DMS 273 (cell line): ENCODE measurements at regions not wholly inside any gene's neighbourhood (a gene's known extent, or its start where the extent isn't known, plus 50 kb on each side); places are given as distances from the start of the nearest gene placed in this dataset.
A peak's percentile ranks its signal among the peaks of the same experiment; 100 is the strongest.

Experiments
- DNase-seq: peaks from one replicate; lab custom pipeline; 2025; ENCODE audit not compliant: unreplicated experiment; lab: John Stamatoyannopoulos, UW

GRCh38 chr13:78997902-78998629 is 339.1 kb upstream of the OBI1 start:
- DNase-seq: no peak

GRCh38 chr13:78993792-78994191 is 334.8 kb upstream of the OBI1 start:
- no peak for DNase-seq

DNA sequence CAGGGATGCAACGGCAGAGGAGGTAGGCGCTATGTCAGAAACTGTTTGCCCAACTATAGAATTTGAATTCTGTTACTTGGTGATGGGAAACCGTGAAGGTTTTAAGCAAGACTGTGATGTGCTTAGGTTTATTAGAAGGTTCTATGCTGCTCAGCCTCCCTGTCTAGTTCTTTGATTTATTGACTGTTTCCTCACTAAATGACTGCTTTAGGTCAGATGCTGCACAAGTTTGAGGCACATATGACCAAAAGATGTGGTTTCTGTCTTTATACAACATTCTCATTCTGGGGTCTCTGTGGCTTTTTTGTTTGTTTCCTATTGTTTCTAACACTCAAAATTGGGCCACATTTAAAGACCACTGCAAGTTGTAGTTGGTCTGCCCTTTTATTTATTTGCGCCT is 323.0 kb upstream of the OBI1 start:
- DNase-seq: no peak

DNA sequence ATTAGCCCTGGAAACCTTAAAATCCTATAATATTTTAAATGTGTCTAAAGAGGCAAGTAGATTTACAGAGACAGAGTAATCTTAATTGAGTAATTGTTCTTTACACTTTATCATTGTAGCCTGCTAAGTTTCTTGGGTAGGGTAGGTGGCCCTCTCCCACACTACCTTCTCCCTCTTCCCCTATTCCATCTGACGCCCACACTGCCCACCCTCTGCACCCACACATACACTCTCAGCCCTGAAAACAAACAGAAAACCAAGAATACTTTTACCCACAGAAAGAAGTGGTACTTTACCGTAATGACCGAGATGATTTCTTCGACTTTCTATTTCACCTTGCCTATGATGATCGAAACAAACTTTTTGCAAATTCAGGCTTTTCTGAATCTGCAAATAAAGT is 320.4 kb upstream of the OBI1 start:
- no peak for DNase-seq

DNA sequence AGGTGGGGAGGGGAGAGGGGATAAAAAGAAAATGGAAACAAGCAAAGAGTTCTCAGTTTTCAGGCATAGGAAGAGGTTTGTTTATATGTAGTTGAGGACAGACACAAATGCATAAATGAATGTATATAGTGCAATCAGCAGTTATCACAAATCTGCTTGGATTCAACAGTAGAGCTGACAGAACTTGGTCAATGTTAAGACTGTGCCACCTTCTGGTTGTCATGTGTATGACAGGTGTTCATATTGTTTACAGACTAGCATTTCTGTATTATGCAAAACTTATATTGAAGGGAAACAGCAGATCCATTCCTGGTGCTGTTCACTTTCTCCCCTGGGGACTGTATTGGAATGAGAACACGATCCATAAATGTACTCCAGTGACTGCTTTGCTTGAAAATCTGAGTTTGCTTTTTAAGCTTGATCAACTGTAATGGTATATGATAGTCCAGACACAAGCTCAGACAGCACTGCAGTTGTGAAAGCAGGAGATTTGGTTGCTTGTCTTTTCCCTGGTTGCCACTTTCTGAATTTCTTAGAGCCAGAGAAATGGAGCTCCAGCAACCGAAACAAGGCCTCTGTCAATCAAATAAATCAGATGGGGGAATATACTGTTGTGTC is 319.5 kb upstream of the OBI1 start:
- peak; percentile 78 for DNase-seq

DNA sequence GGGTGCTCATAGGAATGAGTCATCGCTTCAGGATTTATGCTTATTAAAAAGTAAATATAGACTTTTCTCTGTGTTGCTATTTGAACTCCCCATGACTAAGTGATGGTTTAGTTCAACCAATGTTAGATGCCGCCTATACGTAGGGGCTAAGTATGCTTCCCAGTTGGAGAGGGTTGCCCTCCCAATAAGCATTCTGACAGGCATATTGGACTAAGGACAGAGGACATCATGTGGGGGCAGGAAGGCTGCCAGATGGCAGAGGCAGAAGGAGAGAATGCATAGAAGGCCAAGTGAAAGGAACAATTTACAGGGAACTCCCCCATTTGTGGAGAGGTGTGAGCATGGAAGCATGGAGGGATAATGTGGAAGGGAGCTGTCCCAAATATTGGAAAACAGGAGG is 318.4 kb upstream of the OBI1 start:
- DNase-seq: peak; percentile 69

DNA sequence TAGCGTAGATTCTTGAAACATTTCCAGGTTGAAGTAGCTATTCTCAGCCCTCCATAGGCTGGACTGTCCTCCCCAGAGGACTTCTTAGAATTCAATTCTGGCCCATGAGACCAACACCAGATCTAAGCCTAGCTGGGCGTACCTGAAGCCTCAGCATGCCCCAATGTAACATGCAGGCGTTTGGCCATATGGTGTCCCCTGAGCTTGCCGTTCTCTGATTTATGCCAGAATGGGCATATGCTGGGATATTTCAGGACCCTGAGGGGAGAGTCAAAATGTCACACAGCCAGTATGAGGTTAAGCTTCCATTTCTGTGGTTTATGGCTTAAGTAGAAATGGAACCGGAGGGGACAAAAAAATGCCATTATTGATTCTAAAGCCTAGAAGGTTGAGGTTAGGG is 317.7 kb upstream of the OBI1 start:
- DNase-seq: peak; percentile 74

DNA sequence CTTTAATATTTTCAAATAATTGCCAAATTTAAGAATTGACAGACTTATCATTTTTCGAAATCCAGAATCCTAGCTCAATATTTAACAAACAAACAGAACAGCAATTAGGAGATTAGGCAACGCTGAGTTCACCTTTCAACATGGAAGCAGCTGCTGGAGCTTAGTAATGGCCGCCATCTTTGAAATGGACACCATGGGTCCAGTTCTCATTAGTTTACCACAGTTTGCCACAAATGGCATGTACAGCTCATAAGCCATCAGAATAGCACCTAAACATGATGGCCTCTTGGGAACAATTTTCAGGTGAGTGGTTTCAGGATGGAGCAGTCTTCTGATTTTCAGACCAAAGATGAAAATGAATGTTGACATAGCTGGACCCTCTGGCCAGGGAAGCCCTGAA is 313.6 kb upstream of the OBI1 start:
- no peak for DNase-seq

GRCh38 chr13:78971355-78972025 is 312.5 kb upstream of the OBI1 start:
- no peak for DNase-seq

- DNase-seq: no peak
These were observed 301.9 kb upstream of the OBI1 start for GRCh38 chr13:78960881-78961280.

- DNase-seq: no peak
These were observed 299.1 kb upstream of the OBI1 start for GRCh38 chr13:78958006-78958405.

GRCh38 chr13:78940455-78941130 is 281.6 kb upstream of the OBI1 start:
- DNase-seq: no peak

GRCh38 chr13:78934336-78934735 is 275.4 kb upstream of the OBI1 start:
- no peak for DNase-seq

GRCh38 chr13:78915015-78915414 is 256.1 kb upstream of the OBI1 start:
- DNase-seq: no peak

DNA sequence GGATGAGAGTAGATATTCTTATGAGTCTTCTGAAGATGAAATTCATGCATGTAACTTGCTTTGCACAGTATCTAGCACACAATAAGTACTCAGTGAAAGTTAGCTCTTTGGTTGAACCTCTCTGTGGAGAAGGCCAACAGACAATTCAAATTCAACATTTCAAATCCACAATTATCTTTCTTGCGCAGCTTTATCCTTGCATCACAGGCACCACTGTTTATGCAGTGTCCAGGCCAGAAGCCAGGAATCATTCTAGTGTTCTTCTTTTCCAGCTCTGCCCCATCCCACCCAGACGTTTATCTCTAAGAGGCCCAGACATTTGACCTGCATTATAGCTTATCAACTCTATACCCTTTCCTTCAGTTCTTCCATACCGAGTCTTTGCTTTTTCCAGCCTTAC is 254.7 kb upstream of the OBI1 start:
- no peak for DNase-seq

GRCh38 chr13:78910147-78910546 is 251.2 kb upstream of the OBI1 start:
- DNase-seq: no peak

DNA sequence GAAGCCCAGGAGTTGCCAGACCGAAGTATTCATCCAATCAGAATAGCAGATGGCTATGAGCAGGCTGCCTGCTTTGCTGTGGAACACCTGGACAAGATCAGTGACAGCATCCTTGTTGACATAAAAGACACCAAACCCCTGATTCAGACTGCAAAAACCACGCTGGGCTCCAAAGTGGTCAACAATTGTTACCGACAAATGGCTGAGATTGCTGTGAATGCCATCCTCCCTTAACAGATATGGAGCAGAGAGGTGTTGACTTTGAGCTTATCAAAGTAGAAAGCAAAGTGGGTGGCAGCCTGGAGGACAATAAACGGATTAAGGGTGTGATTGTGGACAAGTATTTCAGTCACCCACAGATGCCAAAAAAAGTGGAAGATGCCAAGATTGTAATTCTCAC is 250.3 kb upstream of the OBI1 start:
- no peak for DNase-seq

- no peak for DNase-seq
These were observed 248.1 kb upstream of the OBI1 start for GRCh38 chr13:78907006-78907405.

DNA sequence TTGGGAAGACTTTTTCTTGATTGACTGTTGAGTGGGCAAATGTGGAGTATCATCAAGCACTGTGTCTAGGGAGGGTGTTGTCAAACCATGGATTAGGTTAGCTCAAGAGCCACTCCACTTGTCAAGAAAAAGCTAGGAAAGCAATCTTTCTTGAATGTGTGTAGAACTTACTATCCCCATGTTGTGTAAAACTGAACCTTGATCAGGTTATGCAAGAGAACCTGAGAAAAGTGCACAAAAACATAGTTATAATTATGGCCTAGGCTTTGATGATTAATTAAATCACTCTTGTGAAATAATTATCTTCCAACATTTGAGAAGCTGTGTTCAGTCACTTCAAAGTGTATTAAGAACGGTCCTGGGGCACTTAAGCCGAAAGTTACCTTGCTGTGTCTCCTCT is 238.2 kb upstream of the OBI1 start:
- no peak for DNase-seq

DNA sequence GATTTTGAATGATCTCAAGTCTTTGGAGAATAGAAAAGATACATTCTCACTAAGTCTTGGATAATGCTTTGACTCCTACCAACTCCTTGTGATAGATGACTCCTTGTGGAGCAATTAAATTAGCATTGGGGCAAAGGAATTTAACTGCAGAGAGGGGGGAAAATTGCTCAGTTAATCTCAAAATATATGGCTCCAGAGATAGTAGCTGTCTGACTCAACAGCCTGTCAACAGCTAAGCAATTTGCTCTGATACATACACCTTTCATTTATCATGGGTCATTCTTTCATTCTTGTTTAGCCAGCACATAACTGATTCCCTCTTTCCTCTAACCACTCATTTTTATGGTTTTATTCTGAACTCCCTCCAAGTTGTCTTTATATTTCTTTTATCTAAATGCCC is 225.6 kb upstream of the OBI1 start:
- no peak for DNase-seq

DNA sequence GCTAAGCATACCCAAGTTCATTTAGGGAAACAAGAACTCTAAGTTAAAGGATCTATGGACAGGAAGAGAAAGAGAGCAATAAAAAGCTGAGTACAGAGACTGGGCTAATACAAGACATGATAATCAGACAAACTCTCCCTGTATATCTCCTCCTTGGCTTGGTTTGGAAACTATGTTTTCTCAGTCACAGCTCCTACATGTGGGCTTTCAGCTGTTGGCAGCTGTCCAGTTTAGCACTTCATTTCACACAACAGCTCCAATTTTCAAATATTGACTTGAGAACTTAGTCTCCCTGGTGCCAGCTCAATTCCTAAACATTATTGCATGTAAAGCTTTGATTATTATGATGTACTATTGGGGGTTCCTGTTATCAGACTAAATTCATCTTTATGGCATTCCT is 222.8 kb upstream of the OBI1 start:
- peak; percentile 23 for DNase-seq

DNA sequence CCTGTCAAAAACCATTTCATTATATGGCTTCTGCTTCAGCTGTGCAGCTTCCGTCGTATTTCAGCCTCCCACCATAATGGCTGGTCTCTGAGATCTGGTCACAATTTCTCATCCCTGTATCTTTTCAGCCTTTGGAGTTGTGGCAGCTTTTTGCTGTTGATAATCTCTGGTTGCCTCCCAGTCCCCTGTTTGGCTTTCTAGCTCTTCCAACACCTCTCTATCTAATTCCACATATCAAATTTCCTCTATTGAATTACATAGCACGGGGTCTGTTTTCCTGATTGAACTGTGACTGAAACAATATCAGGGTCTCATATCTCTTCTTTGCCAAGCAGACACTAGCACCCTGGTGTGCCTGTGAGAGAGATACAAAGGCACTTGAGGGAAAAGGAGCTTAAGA is 222.1 kb upstream of the OBI1 start:
- DNase-seq: no peak
